GM21447 (cell line): ENCODE measurements at regions not wholly inside any gene's neighbourhood (a gene's known extent, or its start where the extent isn't known, plus 50 kb on each side); places are given as distances from the start of the nearest gene placed in this dataset.
"Not testable (repeated sequence)": the region's sequence is repeated elsewhere in the genome, so short reads cannot be mapped to it uniquely, and the experiment has no call there.

Source experiments
- ATAC-seq: cut with Tn5 transposase; IDR thresholded peaks from one replicate; pipeline ENCODE4 v1.9.1; 2021; ENCODE audit not compliant: unreplicated experiment

DNA sequence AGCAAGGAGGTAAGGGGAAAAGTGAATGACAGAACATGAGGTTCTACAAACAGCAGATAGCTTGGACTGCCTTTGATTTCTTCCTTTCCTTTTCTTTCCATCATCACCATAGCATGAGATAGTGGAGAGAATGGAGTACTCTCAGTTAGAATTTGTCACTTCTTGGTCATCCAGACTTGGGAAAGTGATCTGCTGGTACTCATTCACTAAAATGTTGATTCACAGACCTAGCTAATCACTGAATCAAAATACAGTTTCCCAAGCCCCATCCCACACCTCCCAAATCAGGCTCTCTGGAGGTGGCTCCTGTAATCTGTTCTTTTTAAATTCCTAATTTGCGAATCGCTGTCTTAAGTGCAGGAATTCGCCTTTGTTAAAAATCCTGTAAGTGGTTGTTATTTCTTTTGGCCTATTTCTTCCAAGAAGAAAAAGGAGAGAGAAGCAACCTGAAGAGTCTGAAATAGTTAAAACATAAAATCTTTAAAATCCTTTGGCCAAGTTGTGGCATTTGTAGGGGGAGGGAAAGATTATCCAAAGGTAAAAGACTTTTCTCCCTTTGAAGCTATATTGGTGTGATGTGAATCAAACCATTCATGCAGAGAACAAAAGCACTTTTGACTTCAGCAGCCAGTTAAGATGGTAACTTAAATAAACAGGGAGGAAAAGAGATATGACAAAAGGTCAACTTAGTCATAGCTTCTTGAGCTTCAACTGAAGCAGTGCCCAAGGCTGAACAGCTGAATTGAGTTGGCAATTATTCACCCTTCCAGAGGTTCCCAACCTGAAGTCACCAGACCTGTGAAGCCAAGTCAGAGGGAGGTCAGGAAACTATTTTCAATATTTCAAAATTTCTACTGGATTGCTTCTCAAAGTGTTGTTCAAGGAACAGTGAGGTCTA, 255.1 kb upstream of the KRR1 start:
- ATAC-seq: no peak

DNA sequence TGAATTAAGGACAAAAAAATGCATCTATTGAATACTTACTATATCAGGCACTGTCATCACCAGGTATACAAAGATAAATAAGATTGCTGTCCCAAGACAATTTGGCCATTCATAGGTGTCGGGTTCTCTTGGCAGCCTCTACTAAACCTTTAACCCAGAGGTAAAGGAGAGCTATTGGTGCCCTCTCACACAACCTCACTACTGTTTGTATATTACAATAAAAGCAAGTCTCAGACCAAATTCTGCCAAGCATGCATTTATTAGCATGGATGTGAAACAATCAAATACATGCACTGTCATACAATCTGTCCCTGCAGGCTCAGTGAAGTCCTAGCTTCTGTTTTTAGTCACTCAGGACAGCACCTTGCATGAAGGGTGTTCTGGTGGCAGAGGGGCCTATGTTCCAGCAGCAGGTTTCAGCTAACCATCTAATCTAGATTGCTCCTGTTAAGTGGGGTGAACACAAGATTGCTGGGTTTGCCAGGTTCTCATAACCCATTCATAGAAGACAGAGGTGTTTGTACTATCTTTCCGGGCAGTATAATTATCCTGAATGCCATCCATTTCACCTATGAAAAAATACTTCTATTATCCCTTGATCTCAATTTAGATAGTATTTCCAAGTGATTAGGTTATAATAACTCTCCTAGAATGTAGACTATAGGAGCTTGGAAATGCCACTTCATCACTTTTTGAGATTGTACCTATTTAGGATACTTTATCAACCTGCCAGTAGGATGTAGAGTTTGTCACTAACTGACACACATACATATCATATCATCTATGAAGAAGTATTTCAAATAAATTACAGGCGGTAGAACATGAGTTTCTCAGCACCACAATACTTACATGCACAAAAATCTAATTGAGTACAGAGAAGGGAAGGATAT, 254.0 kb upstream of the KRR1 start:
- ATAC-seq: no peak

DNA sequence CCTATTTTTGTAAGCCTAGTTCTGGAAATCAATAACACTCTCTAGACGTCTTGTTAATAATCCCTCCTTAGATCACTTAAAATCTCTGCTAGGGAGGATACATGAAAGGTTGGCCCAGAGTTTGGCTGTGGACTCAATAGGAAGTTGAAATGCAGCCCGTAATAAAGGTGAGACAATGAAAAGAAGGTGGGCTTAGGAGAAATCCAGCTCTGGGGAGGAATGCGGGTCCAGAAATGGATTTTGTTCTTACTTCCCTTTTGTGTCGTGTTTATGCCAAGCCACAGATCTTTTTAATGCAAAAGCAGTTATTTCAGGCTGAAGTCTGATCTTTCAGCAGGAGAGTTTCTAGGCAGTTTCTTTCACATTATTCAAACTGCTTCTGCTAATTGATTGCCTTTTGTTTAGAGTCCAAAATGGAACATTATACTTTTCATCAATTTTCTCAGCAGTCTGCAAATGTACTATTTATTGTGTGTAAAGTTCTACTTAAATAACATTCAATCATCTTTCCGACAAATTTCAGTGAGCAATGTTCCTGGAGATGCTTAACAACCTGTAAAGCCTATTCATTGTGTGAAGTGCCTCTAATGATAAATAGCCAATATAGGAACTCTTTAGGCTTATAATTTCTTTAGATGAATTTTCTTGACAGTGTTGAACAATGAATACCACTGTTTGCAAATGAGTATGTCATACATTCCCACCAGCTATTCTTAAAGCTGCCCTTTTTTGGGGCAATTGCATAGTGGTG, 252.9 kb upstream of the KRR1 start:
- no peak for ATAC-seq

GRCh38 chr12:75760573-75761294, 249.3 kb upstream of the KRR1 start:
- no peak for ATAC-seq

DNA sequence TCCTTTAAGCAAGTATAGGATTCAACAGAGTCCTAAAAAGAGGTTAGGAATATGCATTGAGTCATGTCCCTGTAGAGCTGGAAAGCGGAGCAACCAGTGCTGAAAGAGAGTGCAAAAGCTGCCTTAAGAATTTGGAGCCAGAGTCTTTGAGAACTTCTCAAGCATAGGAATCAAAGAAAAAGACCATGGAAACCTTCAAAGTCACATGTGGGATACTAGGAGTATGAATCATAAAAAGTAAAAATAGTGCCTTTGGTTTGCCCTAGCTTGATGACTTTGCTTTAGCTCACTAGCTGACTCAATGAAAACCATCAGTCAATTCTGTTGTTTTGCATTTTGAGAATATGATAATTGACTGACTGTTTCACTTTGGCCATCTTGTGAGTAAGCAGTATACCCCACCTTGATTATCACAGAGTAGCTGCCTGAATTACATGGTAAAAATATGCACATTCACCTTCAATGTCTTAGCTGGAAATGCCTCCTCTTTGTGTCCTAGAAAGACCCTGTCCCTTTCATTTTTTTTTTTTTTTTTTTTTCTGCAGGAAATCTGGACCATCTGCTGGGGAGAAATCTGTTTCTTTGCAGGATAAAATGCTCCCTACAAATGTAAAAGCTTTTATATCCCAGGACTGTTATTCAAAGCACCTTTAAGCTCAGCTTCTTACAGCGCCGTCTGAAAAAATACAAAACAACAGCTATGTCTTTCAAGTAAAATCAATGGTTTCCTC, 248.6 kb upstream of the KRR1 start:
- peak; percentile 48 for ATAC-seq

DNA sequence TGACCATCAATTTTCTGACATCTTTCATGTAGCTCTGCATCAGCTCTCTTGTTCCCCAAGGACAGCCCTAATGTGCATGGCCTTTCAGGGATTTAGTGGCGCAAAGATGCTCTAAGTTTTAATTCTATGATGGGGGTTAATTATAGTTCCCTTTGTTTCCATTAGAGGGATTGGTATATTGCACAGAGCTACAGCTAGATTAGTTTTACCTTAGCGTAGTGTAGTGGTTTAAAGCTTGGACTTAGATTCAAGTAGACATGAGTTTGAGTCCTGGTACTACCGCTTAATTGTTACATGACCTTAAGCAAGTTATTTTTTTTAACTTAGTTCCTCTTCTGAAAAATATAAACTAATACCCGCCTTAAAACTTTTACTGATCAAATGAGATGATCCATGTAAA, 247.8 kb upstream of the KRR1 start:
- ATAC-seq: no peak

GRCh38 chr12:75756771-75757170, 245.4 kb upstream of the KRR1 start:
- ATAC-seq: no peak

DNA sequence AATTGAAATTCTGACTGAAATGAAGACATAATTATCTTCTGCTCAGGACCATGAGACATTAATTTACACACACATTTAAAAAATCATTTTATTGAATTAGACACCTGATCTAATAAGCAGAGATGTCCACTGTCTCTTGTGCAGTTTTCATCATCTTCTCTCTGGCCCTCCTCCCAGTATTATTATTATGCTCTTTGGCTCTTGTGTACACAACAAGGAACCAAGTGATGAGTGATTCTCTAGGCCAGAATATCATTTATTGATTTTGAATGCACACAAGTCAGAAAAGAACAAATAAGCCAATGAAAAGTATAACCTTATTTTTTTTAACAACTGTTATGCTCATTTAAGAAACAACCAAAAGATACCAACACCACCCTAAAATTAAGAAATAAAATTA, 244.7 kb upstream of the KRR1 start:
- ATAC-seq: no peak

GRCh38 chr12:75754698-75755097, 243.3 kb upstream of the KRR1 start:
- no peak for ATAC-seq

DNA sequence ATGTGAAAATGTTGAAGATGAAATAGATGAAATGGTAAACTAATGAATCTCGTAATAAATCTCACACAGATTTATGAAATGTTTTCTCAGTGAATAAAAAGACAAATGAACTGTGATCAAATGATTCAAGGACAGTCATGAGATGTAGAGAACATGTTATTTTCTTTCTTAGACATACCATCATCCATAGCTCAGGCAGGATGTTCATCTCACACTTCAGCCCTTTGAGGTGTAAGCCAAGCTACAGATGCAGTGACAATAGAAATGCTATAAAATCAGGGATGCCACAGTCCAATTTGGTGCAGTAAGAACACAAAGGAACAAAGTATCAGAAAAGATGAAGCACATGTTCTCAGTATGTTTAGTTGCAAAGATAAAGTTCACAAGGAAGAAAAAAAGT, 242.7 kb upstream of the KRR1 start:
- no peak for ATAC-seq

GRCh38 chr12:75751769-75752471, 240.5 kb upstream of the KRR1 start:
- ATAC-seq: no peak

- ATAC-seq: no peak
Measured at GRCh38 chr12:75750716-75751306, 239.4 kb upstream of the KRR1 start.

GRCh38 chr12:75748990-75749389, 237.6 kb upstream of the KRR1 start:
- ATAC-seq: not testable (repeated sequence)

- ATAC-seq: no peak
Measured at GRCh38 chr12:75748136-75748535, 236.7 kb upstream of the KRR1 start.

GRCh38 chr12:75747572-75748021, 236.2 kb upstream of the KRR1 start:
- no peak for ATAC-seq

DNA sequence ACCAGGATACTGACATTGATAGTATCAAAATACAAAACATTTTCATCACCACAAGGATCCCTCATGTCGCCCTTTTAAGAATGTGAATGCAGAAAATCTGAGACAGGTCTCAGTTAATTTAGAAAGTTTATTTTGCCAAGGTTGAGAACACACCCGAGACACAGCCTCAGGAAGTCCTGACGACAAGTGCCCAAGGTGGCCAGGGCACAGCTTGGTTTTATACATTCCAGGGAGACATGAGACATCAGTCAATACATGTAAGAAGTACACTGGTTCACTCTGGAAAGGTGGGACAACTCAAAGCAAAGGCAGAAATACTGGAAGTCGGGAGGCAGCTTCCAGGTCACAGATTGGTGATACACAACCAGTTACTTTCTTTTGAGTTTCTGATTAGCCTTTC, 235.2 kb upstream of the KRR1 start:
- no peak for ATAC-seq

DNA sequence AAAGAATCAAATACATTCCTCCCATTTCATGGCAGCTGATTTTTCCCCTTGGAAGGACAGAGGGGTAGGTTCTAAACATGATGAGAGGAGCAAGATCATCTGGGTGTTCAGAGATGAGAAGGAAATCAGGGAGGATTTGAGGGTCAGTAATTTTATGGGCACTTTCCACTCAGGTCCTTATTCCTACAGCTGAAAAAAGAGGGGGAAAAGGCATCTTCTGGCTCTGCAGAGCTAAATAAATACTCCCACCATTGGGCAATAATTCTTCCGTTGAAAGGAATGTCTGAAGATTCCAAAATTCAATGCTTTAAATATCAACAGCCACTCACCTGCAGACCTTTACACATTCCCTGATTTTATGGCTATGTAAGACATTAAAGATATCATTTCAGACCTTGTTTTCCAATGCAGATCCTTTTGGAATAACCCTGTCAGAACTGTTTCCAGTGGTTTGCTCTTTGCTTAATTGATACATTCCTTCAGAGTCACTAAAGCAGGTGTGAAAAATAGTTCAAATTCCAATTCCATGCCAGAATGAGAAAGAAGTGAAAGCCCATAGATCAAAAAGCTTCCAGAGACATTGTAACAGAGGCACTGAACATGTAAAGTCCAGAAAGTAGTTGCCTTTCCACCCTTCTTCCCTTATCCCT, 233.3 kb upstream of the KRR1 start:
- no peak for ATAC-seq

- no peak for ATAC-seq
Measured at GRCh38 chr12:75742961-75743360, 231.6 kb upstream of the KRR1 start.
